A673 (cell line): ENCODE measurements at regions not wholly inside any gene's neighbourhood (a gene's known extent, or its start where the extent isn't known, plus 50 kb on each side); places are given as distances from the start of the nearest gene placed in this dataset.

ENCODE experiments used
- EZH2 ChIP-seq: fragments of 200-600 bp; sonication (generic); IDR thresholded peaks from 2 replicates; pipeline ENCODE4 v1.6.1; 2017; ENCODE audit warnings: borderline replicate concordance, low read depth, mild to moderate bottlenecking, mixed read lengths, antibody characterized with exemption, low read length; ENCODE audit not compliant: poor library complexity, severe bottlenecking
- TF ChIP-seq, protein P1 (sequence below): fragments of 300-800, 200-600 bp; sonication (generic); conservative IDR thresholded peaks from 2 replicates; pipeline ENCODE4 v1.5.1; 2017; ENCODE audit warnings: low read depth, mild to moderate bottlenecking, antibody characterized with exemption, low read length, moderate library complexity, mixed read lengths

DNA sequence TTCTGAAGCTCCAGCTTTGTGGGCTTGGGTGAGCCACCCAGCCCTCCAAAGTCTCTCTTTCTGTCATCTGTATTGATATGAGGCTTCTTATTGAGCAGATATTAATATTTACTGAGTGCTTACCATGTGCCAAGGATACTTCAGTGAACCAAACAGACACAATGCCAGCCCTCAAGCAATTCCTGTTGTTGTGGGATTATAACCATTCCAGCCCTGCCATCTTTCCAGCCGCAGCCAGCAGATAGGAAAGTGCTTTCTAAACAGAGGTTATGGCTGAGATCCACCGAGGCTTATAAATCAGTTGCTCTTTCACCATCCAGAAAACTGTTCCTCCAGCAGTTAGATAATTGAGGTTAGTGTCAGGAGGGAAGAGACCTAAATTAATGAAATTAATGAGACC, 137.7 kb upstream of the ALDH1B1 start:
- TF ChIP-seq, protein P1, sequence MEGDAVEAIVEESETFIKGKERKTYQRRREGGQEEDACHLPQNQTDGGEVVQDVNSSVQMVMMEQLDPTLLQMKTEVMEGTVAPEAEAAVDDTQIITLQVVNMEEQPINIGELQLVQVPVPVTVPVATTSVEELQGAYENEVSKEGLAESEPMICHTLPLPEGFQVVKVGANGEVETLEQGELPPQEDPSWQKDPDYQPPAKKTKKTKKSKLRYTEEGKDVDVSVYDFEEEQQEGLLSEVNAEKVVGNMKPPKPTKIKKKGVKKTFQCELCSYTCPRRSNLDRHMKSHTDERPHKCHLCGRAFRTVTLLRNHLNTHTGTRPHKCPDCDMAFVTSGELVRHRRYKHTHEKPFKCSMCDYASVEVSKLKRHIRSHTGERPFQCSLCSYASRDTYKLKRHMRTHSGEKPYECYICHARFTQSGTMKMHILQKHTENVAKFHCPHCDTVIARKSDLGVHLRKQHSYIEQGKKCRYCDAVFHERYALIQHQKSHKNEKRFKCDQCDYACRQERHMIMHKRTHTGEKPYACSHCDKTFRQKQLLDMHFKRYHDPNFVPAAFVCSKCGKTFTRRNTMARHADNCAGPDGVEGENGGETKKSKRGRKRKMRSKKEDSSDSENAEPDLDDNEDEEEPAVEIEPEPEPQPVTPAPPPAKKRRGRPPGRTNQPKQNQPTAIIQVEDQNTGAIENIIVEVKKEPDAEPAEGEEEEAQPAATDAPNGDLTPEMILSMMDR = no peak
- no peak for TF ChIP-seq EZH2
